SW480 (cell line): ENCODE measurements at regions not wholly inside any gene's neighbourhood (a gene's known extent, or its start where the extent isn't known, plus 50 kb on each side); places are given as distances from the start of the nearest gene placed in this dataset.
"Not testable (repeated sequence)": the region's sequence is repeated elsewhere in the genome, so short reads cannot be mapped to it uniquely, and the experiment has no call there.

ENCODE experiments used
- DNase-seq: peaks from one replicate; pipeline ENCODE4 v3.0.0-alpha.2; 2016; ENCODE audit warnings: low spot score

- DNase-seq, result no peak
Measured at GRCh38 chr4:155591738-155592143, 74.9 kb upstream of the GUCY1A1 start.

GRCh38 chr4:155590796-155591585 is 75.7 kb upstream of the GUCY1A1 start:
- DNase-seq, result no peak

GRCh38 chr4:155588437-155588836 is 78.2 kb upstream of the GUCY1A1 start:
- no peak for DNase-seq

- no peak for DNase-seq
Measured at GRCh38 chr4:155587766-155588165, 78.9 kb upstream of the GUCY1A1 start.

GRCh38 chr4:155582971-155583437 is 83.6 kb upstream of the GUCY1A1 start:
- DNase-seq, result no peak

GRCh38 chr4:155582041-155582440 is 84.6 kb upstream of the GUCY1A1 start:
- no peak for DNase-seq

GRCh38 chr4:155578726-155579370 is 87.8 kb upstream of the GUCY1A1 start:
- DNase-seq, result no peak

- no peak for DNase-seq
Measured at GRCh38 chr4:155578219-155578618, 88.4 kb upstream of the GUCY1A1 start.

- DNase-seq, result not testable (repeated sequence)
Measured at GRCh38 chr4:155574329-155574728, 92.3 kb upstream of the GUCY1A1 start.

- DNase-seq, result no peak
Measured at GRCh38 chr4:155573126-155573525, 93.5 kb upstream of the GUCY1A1 start.

GRCh38 chr4:155572106-155572703 is 94.4 kb upstream of the GUCY1A1 start:
- no peak for DNase-seq

GRCh38 chr4:155571184-155571944 is 95.3 kb upstream of the GUCY1A1 start:
- DNase-seq, result no peak

GRCh38 chr4:155570661-155571060 is 96.0 kb upstream of the GUCY1A1 start:
- DNase-seq, result no peak

GRCh38 chr4:155569960-155570515 is 96.6 kb upstream of the GUCY1A1 start:
- no peak for DNase-seq

- DNase-seq, result no peak
Measured at GRCh38 chr4:155569471-155569870, 97.2 kb upstream of the GUCY1A1 start.

- no peak for DNase-seq
Measured at GRCh38 chr4:155568641-155569220, 97.9 kb upstream of the GUCY1A1 start.

GRCh38 chr4:155566354-155566753 is 100.3 kb upstream of the GUCY1A1 start:
- DNase-seq, result no peak

- DNase-seq, result no peak
Measured at GRCh38 chr4:155565776-155566175, 100.9 kb upstream of the GUCY1A1 start.

GRCh38 chr4:155565330-155565729 is 101.3 kb upstream of the GUCY1A1 start:
- no peak for DNase-seq

- DNase-seq, result no peak
Measured at GRCh38 chr4:155564880-155565279, 101.8 kb upstream of the GUCY1A1 start.

- no peak for DNase-seq
Measured at GRCh38 chr4:155564086-155564485, 102.6 kb upstream of the GUCY1A1 start.

GRCh38 chr4:155559915-155560314 is 106.7 kb upstream of the GUCY1A1 start:
- no peak for DNase-seq
